Neural progenitor cell (in vitro differentiated cells): ENCODE measurements at regions not wholly inside any gene's neighbourhood (a gene's known extent, or its start where the extent isn't known, plus 50 kb on each side); places are given as distances from the start of the nearest gene placed in this dataset.

Source experiments
- EZH2 ChIP-seq: fragments of 200-600 bp; sonication (generic); IDR thresholded peaks from 2 replicates; pipeline ENCODE4 v1.6.1; 2017; ENCODE audit warnings: antibody characterized with exemption, mild to moderate bottlenecking, moderate library complexity
- TF ChIP-seq, protein P1 (sequence below): fragments of 200-600 bp; sonication (generic); IDR thresholded peaks from 2 replicates; pipeline ENCODE4 v1.5.1; 2017; ENCODE audit warnings: antibody characterized with exemption, mild to moderate bottlenecking

DNA sequence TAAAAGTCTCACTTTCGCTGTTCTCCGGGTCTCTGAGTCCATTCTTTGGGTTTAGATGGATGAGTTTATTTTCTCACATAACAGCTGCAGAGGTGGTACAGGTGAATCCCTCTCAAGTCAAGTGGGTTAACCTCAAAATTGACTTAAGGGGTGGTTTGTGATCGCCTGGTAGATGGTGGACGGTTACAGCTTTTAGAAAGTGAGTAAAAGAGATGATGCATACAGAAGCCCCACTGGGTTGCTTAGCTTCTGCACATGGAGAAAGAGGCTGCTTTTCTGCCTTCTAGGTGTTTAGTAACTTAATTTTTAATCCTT lies 146.7 kb downstream of the TRIM27 start:
- TF ChIP-seq, protein P1, sequence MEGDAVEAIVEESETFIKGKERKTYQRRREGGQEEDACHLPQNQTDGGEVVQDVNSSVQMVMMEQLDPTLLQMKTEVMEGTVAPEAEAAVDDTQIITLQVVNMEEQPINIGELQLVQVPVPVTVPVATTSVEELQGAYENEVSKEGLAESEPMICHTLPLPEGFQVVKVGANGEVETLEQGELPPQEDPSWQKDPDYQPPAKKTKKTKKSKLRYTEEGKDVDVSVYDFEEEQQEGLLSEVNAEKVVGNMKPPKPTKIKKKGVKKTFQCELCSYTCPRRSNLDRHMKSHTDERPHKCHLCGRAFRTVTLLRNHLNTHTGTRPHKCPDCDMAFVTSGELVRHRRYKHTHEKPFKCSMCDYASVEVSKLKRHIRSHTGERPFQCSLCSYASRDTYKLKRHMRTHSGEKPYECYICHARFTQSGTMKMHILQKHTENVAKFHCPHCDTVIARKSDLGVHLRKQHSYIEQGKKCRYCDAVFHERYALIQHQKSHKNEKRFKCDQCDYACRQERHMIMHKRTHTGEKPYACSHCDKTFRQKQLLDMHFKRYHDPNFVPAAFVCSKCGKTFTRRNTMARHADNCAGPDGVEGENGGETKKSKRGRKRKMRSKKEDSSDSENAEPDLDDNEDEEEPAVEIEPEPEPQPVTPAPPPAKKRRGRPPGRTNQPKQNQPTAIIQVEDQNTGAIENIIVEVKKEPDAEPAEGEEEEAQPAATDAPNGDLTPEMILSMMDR, result no peak
- TF ChIP-seq EZH2, result no peak
